ENCODE measurements at regions not wholly inside any gene's neighbourhood (a gene's known extent, or its start where the extent isn't known, plus 50 kb on each side); places are given as distances from the start of the nearest gene placed in this dataset.

GRCh38 chr3:107468782-107469181 is 54.0 kb upstream of the BBX start:
- H2AK5ac ChIP-seq (ENCODE audit: low read depth, low read length), result no peak overlapping the region
- POLR2A ChIA-PET (ENCODE audit: partially characterized antibody), result no interaction called here
- no peaks in the 10 kb centered on the region for H3K23me2 ChIP-seq (ENCODE audit: low read depth, low read length)
- no peak overlapping the region for H4K5ac ChIP-seq (ENCODE audit: insufficient read length, low read depth, low read length)
- H2BK15ac ChIP-seq (ENCODE audit: low read length), result peak overlapping the region; percentile 31; the same call in 1 of the 2 replicates
- no peak overlapping the region for H4K91ac ChIP-seq (replicated peaks; ENCODE audit: insufficient read length, low read length)
- no peak overlapping the region for H3K18ac ChIP-seq (ENCODE audit: extremely low read depth, low read length)
- no peak overlapping the region for H2BK12ac ChIP-seq (ENCODE audit: low read depth, low read length)
- DNase-seq (ENCODE audit: low read depth in 1 of 2, low spot score in 2 of 2), result no peak
- no peaks in the 10 kb centered on the region for H3K79me1 ChIP-seq (ENCODE audit: low read depth, low read length)
- CTCF ChIA-PET (ENCODE audit: partially characterized antibody), result interaction anchor here (1.4 kb wide), 1 partner anchor 9 kb away, joined by 3 read pairs; no protein-coding TSS in a partner anchor
- no peak overlapping the region for H2BK120ac ChIP-seq (replicated peaks; ENCODE audit: low read depth, low read length)
- no peaks in the 10 kb centered on the region for H4K20me1 ChIP-seq (replicated peaks in 1 of 2; ENCODE audit: control insufficient read depth in 1 of 2, insufficient read depth in 2 of 2, low read length in 2 of 2)
- no peaks in the 10 kb centered on the region for H3K9me3 ChIP-seq (ENCODE audit: insufficient read depth in 2 of 2, low read depth in 1 of 2, low read length in 1 of 2)
- WGBS, 2 experiments (ENCODE audit: extremely low coverage in 1 of 2, insufficient coverage in 1 of 2, insufficient read length in 1 of 2, insufficient replicate concordance in 2 of 2, low coverage in 1 of 2, low lambda C conversion rate in 2 of 2, missing lambda C conversion rate in 1 of 2), result 81% methylated on average over 1 of the region's 1 CpG; no CpG with 5 or more reads in 1 of the 2 experiments
- no peak overlapping the region; a peak in 1 of 4 replicates for H3K4me2 ChIP-seq (ENCODE audit: insufficient read depth in 1 of 2, low read depth in 2 of 2, low read length in 2 of 2)
- H4K8ac ChIP-seq (ENCODE audit: extremely low read depth, insufficient read depth, low read length), result no peak overlapping the region
- H3K27me3 ChIP-seq (replicated peaks in 1 of 4; ENCODE audit: control insufficient read depth in 3 of 4, extremely low read depth in 1 of 4, insufficient read depth in 3 of 4, low read length in 3 of 4), result no peaks in the 10 kb centered on the region
- H3K4me3 ChIP-seq (ENCODE audit: extremely low read depth in 1 of 4, insufficient read depth in 2 of 4, low read depth in 3 of 4, low read length in 4 of 4), result no peak overlapping the region
- H2BK5ac ChIP-seq (ENCODE audit: low read depth, low read length), result no peak overlapping the region
- no peak overlapping the region for H3K14ac ChIP-seq (ENCODE audit: insufficient read length)
- H2AFZ ChIP-seq (ENCODE audit: low read length), result no peak overlapping the region
- H3K23ac ChIP-seq (ENCODE audit: insufficient read length), result no peak overlapping the region
- TF ChIP-seq TCF12 (IDR thresholded peaks at IDR 0.05; ENCODE audit: low read depth, low read length) (no peak), EGR1 (IDR thresholded peaks at IDR 0.05; ENCODE audit: borderline replicate concordance, low read depth, low read length) (no peak), TBP (IDR thresholded peaks at IDR 0.05; ENCODE audit: low read depth, low read length) (no peak), SIN3A (conservative IDR thresholded peaks at IDR 0.05 in 1 of 2, IDR thresholded peaks at IDR 0.05 in 1 of 2; ENCODE audit: low read depth in 1 of 2, low read length in 2 of 2) (no peak), KDM5A (IDR thresholded peaks at IDR 0.05; ENCODE audit: low read length) (no peak), SP2 (IDR thresholded peaks at IDR 0.05; ENCODE audit: low read length) (no peak), SIX5 (IDR thresholded peaks at IDR 0.05; ENCODE audit: low read depth, low read length) (no peak), CREB1 (IDR thresholded peaks at IDR 0.05) (no peak), HDAC6 (IDR thresholded peaks at IDR 0.05; ENCODE audit: low read depth, low read length) (no peak), JUND (IDR thresholded peaks at IDR 0.05; ENCODE audit: low read length) (no peak), E2F6 (IDR thresholded peaks at IDR 0.05) (no peak)
- peaks cover 0 to 6% (median 2%) of the 10 kb centered on the region in 4 experiments; a peak in 3 of 7 replicates for H3K4me1 ChIP-seq (replicated peaks in 1 of 4; ENCODE audit: control insufficient read depth in 3 of 4, insufficient read depth in 4 of 4, low read length in 3 of 4)
- no peak overlapping the region for H3K4ac ChIP-seq (replicated peaks; ENCODE audit: insufficient read length, low read depth, low read length)
- no peak overlapping the region for H3K56ac ChIP-seq (replicated peaks; ENCODE audit: insufficient read length, low read depth, low read length)
- H3K36me3 ChIP-seq (ENCODE audit: control insufficient read depth in 2 of 4, insufficient read depth in 4 of 4, low read length in 3 of 4), result no peaks in the 10 kb centered on the region
- H3K27ac ChIP-seq (ENCODE audit: low read depth, low read length), result no peak overlapping the region
- H3K79me2 ChIP-seq (ENCODE audit: control insufficient read depth in 1 of 2, insufficient read depth in 2 of 2, low read length in 2 of 2), result no peaks in the 10 kb centered on the region
- FAIRE-seq, result no peak
- no peak overlapping the region for H3K9ac ChIP-seq (replicated peaks in 1 of 4; ENCODE audit: extremely low read depth in 1 of 4, low read depth in 3 of 4, low read length in 3 of 4)
- no peak overlapping the region for H2BK20ac ChIP-seq (ENCODE audit: low read length)

All from H1 (cell line).